SKM-1 treated with dmso at 0.1 percent for 144 hours (cell line): ENCODE measurements at regions not wholly inside any gene's neighbourhood (a gene's known extent, or its start where the extent isn't known, plus 50 kb on each side); places are given as distances from the start of the nearest gene placed in this dataset.
A peak's percentile ranks its signal among the peaks of the same experiment; 100 is the strongest.

ENCODE experiments used
- DNase-seq: peaks from one replicate; lab custom pipeline; 2025; ENCODE audit not compliant: unreplicated experiment; lab: John Stamatoyannopoulos, UW

- no peak for DNase-seq
Observed at GRCh38 chr2:111701798-111702118, 182.2 kb downstream of the ANAPC1 start.

GRCh38 chr2:111702119-111702803 is 181.7 kb downstream of the ANAPC1 start:
- peak; percentile 81 for DNase-seq

- DNase-seq = no peak
Observed at GRCh38 chr2:111702804-111703196, 181.2 kb downstream of the ANAPC1 start.

GRCh38 chr2:111703759-111704158 is 180.2 kb downstream of the ANAPC1 start:
- no peak for DNase-seq

- DNase-seq = no peak
Observed at GRCh38 chr2:111704246-111704645, 179.7 kb downstream of the ANAPC1 start.

GRCh38 chr2:111705239-111705638 is 178.8 kb downstream of the ANAPC1 start:
- DNase-seq = no peak

GRCh38 chr2:111705711-111706336 is 178.2 kb downstream of the ANAPC1 start:
- no peak for DNase-seq

- DNase-seq = no peak
Observed at GRCh38 chr2:111706481-111707001, 177.5 kb downstream of the ANAPC1 start.

GRCh38 chr2:111707700-111708099 is 176.3 kb downstream of the ANAPC1 start:
- DNase-seq = no peak

GRCh38 chr2:111708476-111709180 is 175.4 kb downstream of the ANAPC1 start:
- no peak for DNase-seq

- no peak for DNase-seq
Observed at GRCh38 chr2:111709321-111709720, 174.7 kb downstream of the ANAPC1 start.

- no peak for DNase-seq
Observed at GRCh38 chr2:111710085-111710484, 173.9 kb downstream of the ANAPC1 start.

- no peak for DNase-seq
Observed at GRCh38 chr2:111710613-111711012, 173.4 kb downstream of the ANAPC1 start.

GRCh38 chr2:111711270-111711669 is 172.7 kb downstream of the ANAPC1 start:
- no peak for DNase-seq

- no peak for DNase-seq
Observed at GRCh38 chr2:111712361-111712760, 171.6 kb downstream of the ANAPC1 start.

GRCh38 chr2:111712940-111713515 is 171.0 kb downstream of the ANAPC1 start:
- DNase-seq = no peak

- no peak for DNase-seq
Observed at GRCh38 chr2:111715987-111716904, 167.7 kb downstream of the ANAPC1 start.

- DNase-seq = no peak
Observed at GRCh38 chr2:111716905-111717775, 166.9 kb downstream of the ANAPC1 start.
